ENCODE measurements at regions not wholly inside any gene's neighbourhood (a gene's known extent, or its start where the extent isn't known, plus 50 kb on each side); places are given as distances from the start of the nearest gene placed in this dataset.

- TF ChIP-seq CTCF (IDR thresholded peaks at IDR 0.05; ENCODE audit: low read length, missing control alignments), result no peak
- DNase-seq (ENCODE audit: low read depth), result no peak
- no peak overlapping the region for H3K4me3 ChIP-seq (replicated peaks; ENCODE audit: low read depth, low read length)
Observed at GRCh38 chr13:88118952-88119351, 447.8 kb downstream of the SLITRK5 start.

- H3K4me3 ChIP-seq (replicated peaks; ENCODE audit: low read depth, low read length), result no peak overlapping the region
- TF ChIP-seq CTCF (IDR thresholded peaks at IDR 0.05; ENCODE audit: low read length, missing control alignments), result no peak
- no peak for DNase-seq (ENCODE audit: low read depth)
Observed at GRCh38 chr13:88124142-88124541, 453.0 kb downstream of the SLITRK5 start.

GRCh38 chr13:88125055-88125454 is 453.9 kb downstream of the SLITRK5 start:
- H3K4me3 ChIP-seq (replicated peaks; ENCODE audit: low read depth, low read length), result no peak overlapping the region
- TF ChIP-seq CTCF (IDR thresholded peaks at IDR 0.05; ENCODE audit: low read length, missing control alignments), result no peak
- no peak for DNase-seq (ENCODE audit: low read depth)

- TF ChIP-seq CTCF (IDR thresholded peaks at IDR 0.05; ENCODE audit: low read length, missing control alignments), result no peak
- no peak for DNase-seq (ENCODE audit: low read depth)
- no peak overlapping the region for H3K4me3 ChIP-seq (replicated peaks; ENCODE audit: low read depth, low read length)
Observed at GRCh38 chr13:88136098-88136790, 465.1 kb downstream of the SLITRK5 start.

- DNase-seq (ENCODE audit: low read depth), result no peak
- no peak for TF ChIP-seq CTCF (IDR thresholded peaks at IDR 0.05; ENCODE audit: low read length, missing control alignments)
- H3K4me3 ChIP-seq (replicated peaks; ENCODE audit: low read depth, low read length), result no peak overlapping the region
Observed at GRCh38 chr13:88142653-88143052, 471.5 kb downstream of the SLITRK5 start.

- DNase-seq (ENCODE audit: low read depth), result no peak
- no peak for TF ChIP-seq CTCF (IDR thresholded peaks at IDR 0.05; ENCODE audit: low read length, missing control alignments)
- no peak overlapping the region for H3K4me3 ChIP-seq (replicated peaks; ENCODE audit: low read depth, low read length)
Observed at GRCh38 chr13:88144580-88144979, 473.4 kb downstream of the SLITRK5 start.

GRCh38 chr13:88153353-88153752 is 482.2 kb downstream of the SLITRK5 start:
- no peak overlapping the region for H3K4me3 ChIP-seq (replicated peaks; ENCODE audit: low read depth, low read length)
- TF ChIP-seq CTCF (IDR thresholded peaks at IDR 0.05; ENCODE audit: low read length, missing control alignments), result no peak
- no peak for DNase-seq (ENCODE audit: low read depth)
